ENCODE measurements at regions not wholly inside any gene's neighbourhood (a gene's known extent, or its start where the extent isn't known, plus 50 kb on each side); places are given as distances from the start of the nearest gene placed in this dataset.

DNA sequence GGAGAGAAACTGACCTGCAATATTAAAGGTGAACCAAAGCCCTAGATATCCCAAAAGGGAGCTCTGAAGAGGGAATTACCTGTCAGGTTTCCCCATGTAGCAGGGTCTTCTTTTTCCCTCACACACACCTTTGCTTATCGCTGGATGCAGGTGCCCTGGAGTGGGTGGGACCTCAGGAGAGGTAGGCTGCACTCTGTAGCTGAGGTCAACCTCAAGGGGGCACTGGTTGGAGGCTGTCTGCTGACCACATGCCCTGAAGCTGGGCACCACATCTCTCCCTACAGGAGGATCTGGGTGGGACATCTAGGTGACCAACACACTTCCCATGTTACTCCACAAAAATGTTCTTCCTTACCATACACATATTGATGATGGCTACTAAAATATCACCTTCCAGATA lies 298.7 kb upstream of the USP25 start:
- ATAC-seq (ENCODE audit: low read depth): no peak
- peaks cover 1% of the 10 kb centered on the region for H3K27me3 Mint-ChIP-seq
- no peak for DNase-seq (ENCODE audit: low spot score in 2 of 2)
- H3K36me3 Mint-ChIP-seq: no peaks in the 10 kb centered on the region
- no peaks in the 10 kb centered on the region for H3K9me3 Mint-ChIP-seq
- no peaks in the 10 kb centered on the region for H3K4me1 Mint-ChIP-seq
- no peak overlapping the region for H3K27ac Mint-ChIP-seq
- no peak overlapping the region for H3K4me3 Mint-ChIP-seq

GRCh38 chr21:15433091-15433490 lies 296.7 kb upstream of the USP25 start:
- Mint-ChIP-seq H3K4me3 (no peak overlapping the region), H3K27ac (no peak overlapping the region), H3K9me3 (no peaks in the 10 kb centered on the region), H3K36me3 (no peaks in the 10 kb centered on the region), H3K27me3 (peaks cover 1% of the 10 kb centered on the region), H3K4me1 (no peaks in the 10 kb centered on the region)
- DNase-seq (ENCODE audit: low spot score in 2 of 2): no peak
- ATAC-seq (ENCODE audit: low read depth): no peak

GRCh38 chr21:15434163-15434905 lies 295.4 kb upstream of the USP25 start:
- H3K4me1 Mint-ChIP-seq: no peaks in the 10 kb centered on the region
- H3K27me3 Mint-ChIP-seq: peaks cover 1% of the 10 kb centered on the region
- no peak overlapping the region for H3K4me3 Mint-ChIP-seq
- H3K36me3 Mint-ChIP-seq: no peaks in the 10 kb centered on the region
- no peak for ATAC-seq (ENCODE audit: low read depth)
- H3K9me3 Mint-ChIP-seq: no peaks in the 10 kb centered on the region
- no peak overlapping the region for H3K27ac Mint-ChIP-seq
- DNase-seq (ENCODE audit: low spot score in 2 of 2): no peak

GRCh38 chr21:15436031-15436430 lies 293.8 kb upstream of the USP25 start:
- no peaks in the 10 kb centered on the region for H3K9me3 Mint-ChIP-seq
- ATAC-seq (ENCODE audit: low read depth): no peak

GRCh38 chr21:15437883-15438282 lies 291.9 kb upstream of the USP25 start:
- ATAC-seq (ENCODE audit: low read depth): no peak
- no peak overlapping the region for H3K4me3 Mint-ChIP-seq

More at GRCh38 chr21:15436031-15436430, 293.8 kb upstream of the USP25 start:
- no peak overlapping the region for H3K27ac Mint-ChIP-seq
- H3K4me3 Mint-ChIP-seq: no peak overlapping the region
- H3K36me3 Mint-ChIP-seq: no peaks in the 10 kb centered on the region
- DNase-seq (ENCODE audit: low spot score in 2 of 2): no peak
- no peaks in the 10 kb centered on the region for H3K4me1 Mint-ChIP-seq
- peaks cover 1% of the 10 kb centered on the region for H3K27me3 Mint-ChIP-seq

DNA sequence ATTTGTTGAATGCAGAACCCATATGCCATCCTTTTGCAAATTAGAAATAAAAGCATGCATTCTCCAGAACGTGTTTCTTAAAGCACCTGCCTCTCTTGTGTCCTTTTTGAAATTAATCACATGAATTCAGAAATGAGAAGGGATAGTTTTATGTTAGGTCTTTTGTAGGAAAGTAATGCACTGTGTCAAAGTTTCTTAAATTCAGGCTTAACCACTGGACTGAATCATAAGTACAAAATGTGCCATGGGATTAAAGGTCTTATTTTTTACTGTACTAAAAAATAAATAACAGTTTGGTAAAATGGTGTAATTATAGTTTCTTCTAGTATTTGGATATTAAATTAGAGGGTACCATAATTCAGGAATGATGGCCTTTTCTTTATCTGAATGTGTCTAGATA lies 290.1 kb upstream of the USP25 start:
- no peaks in the 10 kb centered on the region for H3K27me3 Mint-ChIP-seq
- no peaks in the 10 kb centered on the region for H3K4me1 Mint-ChIP-seq
- H3K4me3 Mint-ChIP-seq: no peak overlapping the region
- no peak overlapping the region for H3K27ac Mint-ChIP-seq
- no peak for DNase-seq (ENCODE audit: low spot score in 2 of 2)
- no peaks in the 10 kb centered on the region for H3K36me3 Mint-ChIP-seq
- H3K9me3 Mint-ChIP-seq: no peaks in the 10 kb centered on the region
- ATAC-seq (ENCODE audit: low read depth): no peak

More at GRCh38 chr21:15437883-15438282, 291.9 kb upstream of the USP25 start:
- H3K4me1 Mint-ChIP-seq: no peaks in the 10 kb centered on the region
- no peak overlapping the region for H3K27ac Mint-ChIP-seq
- no peaks in the 10 kb centered on the region for H3K9me3 Mint-ChIP-seq
- H3K36me3 Mint-ChIP-seq: no peaks in the 10 kb centered on the region
- no peak for DNase-seq (ENCODE audit: low spot score in 2 of 2)
- peaks cover under 1% of the 10 kb centered on the region for H3K27me3 Mint-ChIP-seq

DNA sequence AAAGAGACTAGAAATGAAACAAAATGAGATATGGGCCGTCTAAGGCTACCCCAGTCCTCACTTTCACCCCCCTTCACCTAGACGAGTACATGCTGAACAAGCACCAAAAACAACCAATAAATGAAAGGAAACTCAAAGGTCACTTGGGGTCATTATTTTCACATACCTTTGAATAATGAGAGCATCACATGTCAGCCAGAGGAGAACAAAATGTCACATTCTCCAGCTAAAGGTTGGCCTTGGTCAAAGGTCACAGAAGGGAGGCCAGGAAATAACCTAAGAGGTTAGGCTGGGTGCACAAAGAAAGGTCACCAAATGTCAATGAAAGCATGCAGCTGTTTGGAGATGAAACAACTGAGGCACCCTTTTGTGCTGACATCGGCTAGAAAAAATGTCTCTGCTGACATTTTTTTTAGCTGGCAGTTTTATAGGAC lies 288.7 kb upstream of the USP25 start:
- no peaks in the 10 kb centered on the region for H3K27me3 Mint-ChIP-seq
- H3K4me3 Mint-ChIP-seq: no peak overlapping the region
- no peak for ATAC-seq (ENCODE audit: low read depth)

GRCh38 chr21:15441992-15442391 lies 287.8 kb upstream of the USP25 start:
- Mint-ChIP-seq H3K9me3 (no peaks in the 10 kb centered on the region), H3K27ac (no peak overlapping the region), H3K4me1 (peaks cover 7% of the 10 kb centered on the region), H3K27me3 (no peaks in the 10 kb centered on the region), H3K36me3 (no peaks in the 10 kb centered on the region), H3K4me3 (no peak overlapping the region)
- ATAC-seq (ENCODE audit: low read depth): no peak
- DNase-seq (ENCODE audit: low spot score in 2 of 2): no peak

More for the DNA sequence above, 288.7 kb upstream of the USP25 start:
- peaks cover 6% of the 10 kb centered on the region for H3K4me1 Mint-ChIP-seq
- H3K9me3 Mint-ChIP-seq: no peaks in the 10 kb centered on the region
- H3K27ac Mint-ChIP-seq: no peak overlapping the region
- no peaks in the 10 kb centered on the region for H3K36me3 Mint-ChIP-seq
- DNase-seq (ENCODE audit: low spot score in 2 of 2): no peak

- Mint-ChIP-seq H3K27ac (no peak overlapping the region), H3K4me3 (no peak overlapping the region), H3K9me3 (no peaks in the 10 kb centered on the region), H3K36me3 (no peaks in the 10 kb centered on the region), H3K27me3 (no peaks in the 10 kb centered on the region), H3K4me1 (peaks cover 7% of the 10 kb centered on the region)
- ATAC-seq (ENCODE audit: low read depth) (no peak), DNase-seq (ENCODE audit: low spot score in 2 of 2) (no peak)
Observed at GRCh38 chr21:15442743-15443469, 286.9 kb upstream of the USP25 start.

- Mint-ChIP-seq H3K9me3 (peaks cover 2% of the 10 kb centered on the region), H3K4me3 (no peak overlapping the region), H3K27me3 (no peaks in the 10 kb centered on the region)
Observed at GRCh38 chr21:15443740-15444117, 286.1 kb upstream of the USP25 start.

DNA sequence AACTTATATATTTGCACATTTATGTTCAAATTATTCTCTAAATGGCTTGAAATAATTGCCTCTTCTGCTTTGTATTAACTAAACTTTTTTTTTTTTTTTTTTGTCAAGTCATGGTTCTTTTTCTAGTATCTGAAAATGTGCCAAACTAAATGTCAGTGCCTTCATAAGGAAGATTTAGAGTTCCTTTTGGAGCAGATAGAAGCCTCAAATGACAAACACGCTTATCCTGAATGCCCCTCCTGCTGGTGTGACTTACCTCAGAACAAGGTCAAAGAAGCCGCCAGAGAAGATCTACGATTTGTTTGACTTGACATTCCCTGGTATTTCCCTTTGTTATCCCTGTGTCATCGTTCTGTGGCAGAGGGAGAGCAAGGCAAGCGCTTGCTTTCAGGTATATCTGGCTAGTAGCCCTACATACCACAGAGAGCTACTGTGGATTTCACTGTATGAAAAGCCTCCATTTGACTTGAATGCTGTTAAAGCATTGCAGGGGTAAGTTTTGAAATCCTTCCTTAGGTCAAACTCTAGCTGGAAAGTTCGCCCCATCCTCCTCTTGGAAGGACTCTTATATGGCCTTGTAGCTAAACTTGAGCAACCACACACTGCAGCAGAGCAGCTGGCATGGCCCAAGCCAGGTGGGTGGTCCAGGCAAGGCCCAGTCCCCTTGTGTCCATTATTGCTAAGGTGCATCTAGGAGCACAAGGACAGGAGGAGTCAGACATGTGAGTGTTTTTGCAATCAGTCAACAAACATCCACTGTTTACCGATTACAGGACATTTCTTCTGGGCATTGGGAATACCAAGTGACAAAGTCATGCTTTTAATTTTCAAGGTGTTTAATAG lies 285.4 kb upstream of the USP25 start:
- Mint-ChIP-seq H3K27ac (no peak overlapping the region), H3K27me3 (no peaks in the 10 kb centered on the region)
- DNase-seq (ENCODE audit: low spot score in 2 of 2): no peak

More at GRCh38 chr21:15443740-15444117, 286.1 kb upstream of the USP25 start:
- ATAC-seq (ENCODE audit: low read depth) (no peak), DNase-seq (ENCODE audit: low spot score in 2 of 2) (no peak)
- peaks cover 7% of the 10 kb centered on the region for H3K4me1 Mint-ChIP-seq
- H3K27ac Mint-ChIP-seq: no peak overlapping the region
- H3K36me3 Mint-ChIP-seq: no peaks in the 10 kb centered on the region

DNA sequence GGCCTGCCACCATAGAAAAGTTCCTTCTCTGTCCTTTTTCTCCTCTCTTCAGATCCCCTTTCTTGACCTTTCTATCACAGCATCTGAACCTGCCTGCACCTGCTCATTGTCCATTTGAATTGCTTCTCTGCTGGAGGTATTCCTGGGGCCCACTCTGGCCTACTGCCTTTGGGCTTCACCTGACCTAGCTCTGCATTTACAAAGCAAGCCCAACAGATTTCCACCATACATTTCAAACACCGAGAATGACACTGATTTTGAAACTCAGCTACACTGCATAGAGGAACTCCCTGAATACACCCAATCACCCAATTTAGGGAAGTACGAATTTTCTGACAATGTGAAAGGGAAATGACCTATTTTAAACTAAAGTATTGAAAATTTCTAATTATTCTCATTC lies 284.5 kb upstream of the USP25 start:
- no peaks in the 10 kb centered on the region for H3K36me3 Mint-ChIP-seq
- no peak for DNase-seq (ENCODE audit: low spot score in 2 of 2)
- H3K27ac Mint-ChIP-seq: peak overlapping the region; percentile 14
- peaks cover 7% of the 10 kb centered on the region for H3K4me1 Mint-ChIP-seq
- H3K27me3 Mint-ChIP-seq: no peaks in the 10 kb centered on the region
- H3K9me3 Mint-ChIP-seq: peaks cover 7% of the 10 kb centered on the region
- ATAC-seq (ENCODE audit: low read depth): peak; percentile 89
- peak overlapping the region; percentile 49 for H3K4me3 Mint-ChIP-seq

More for the DNA sequence above, 285.4 kb upstream of the USP25 start:
- Mint-ChIP-seq H3K36me3 (no peaks in the 10 kb centered on the region), H3K9me3 (peaks cover 7% of the 10 kb centered on the region), H3K4me1 (peaks cover 7% of the 10 kb centered on the region), H3K4me3 (no peak overlapping the region)
- no peak for ATAC-seq (ENCODE audit: low read depth)

DNA sequence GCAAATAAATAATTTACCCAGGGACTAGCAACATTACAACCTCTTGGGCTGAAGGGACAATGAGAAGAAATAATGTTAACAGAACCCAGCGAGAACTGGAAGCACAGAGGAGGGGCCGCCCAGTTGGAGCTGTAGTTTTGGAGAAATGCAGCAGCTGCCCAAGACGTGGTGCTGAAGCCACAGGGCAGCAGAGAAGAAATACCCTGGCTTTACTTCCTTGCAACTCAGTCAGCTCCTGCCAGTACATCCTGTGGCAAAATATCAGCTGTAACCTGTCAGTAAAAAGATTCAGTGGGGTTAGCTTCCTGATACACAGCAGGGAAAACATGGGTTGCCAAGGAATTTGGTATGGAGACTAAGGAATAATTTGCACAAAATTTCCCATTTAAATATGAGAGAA lies 283.6 kb upstream of the USP25 start:
- ATAC-seq (ENCODE audit: low read depth) (no peak), DNase-seq (ENCODE audit: low spot score in 2 of 2) (no peak)
- Mint-ChIP-seq H3K9me3 (peaks cover 7% of the 10 kb centered on the region), H3K27ac (no peak overlapping the region), H3K36me3 (no peaks in the 10 kb centered on the region), H3K4me3 (no peak overlapping the region), H3K4me1 (peaks cover 7% of the 10 kb centered on the region), H3K27me3 (no peaks in the 10 kb centered on the region)

- H3K4me3 Mint-ChIP-seq: no peak overlapping the region
- no peak for DNase-seq (ENCODE audit: low spot score in 2 of 2)
- peaks cover 7% of the 10 kb centered on the region for H3K4me1 Mint-ChIP-seq
Observed at GRCh38 chr21:15449556-15449955, 280.2 kb upstream of the USP25 start.

More at GRCh38 chr21:15449556-15449955, 280.2 kb upstream of the USP25 start:
- no peaks in the 10 kb centered on the region for H3K27me3 Mint-ChIP-seq
- no peak overlapping the region for H3K27ac Mint-ChIP-seq
- ATAC-seq (ENCODE audit: low read depth): no peak
- H3K9me3 Mint-ChIP-seq: peaks cover 7% of the 10 kb centered on the region
- no peaks in the 10 kb centered on the region for H3K36me3 Mint-ChIP-seq

Measured in memory B cell (primary cell).